ENCODE measurements at regions not wholly inside any gene's neighbourhood (a gene's known extent, or its start where the extent isn't known, plus 50 kb on each side); places are given as distances from the start of the nearest gene placed in this dataset.

- TF ChIP-seq ZNF70 (CRISPR knock-in tag; IDR thresholded peaks at IDR 0.05) (no peak), ZNF565 (CRISPR knock-in tag; conservative IDR thresholded peaks at IDR 0.05; ENCODE audit: low read depth) (no peak), PPARA (CRISPR knock-in tag; IDR thresholded peaks at IDR 0.05; ENCODE audit: borderline replicate concordance) (no peak), TCF4 (CRISPR knock-in tag; IDR thresholded peaks at IDR 0.05; ENCODE audit: borderline replicate concordance) (no peak), CSDC2 (CRISPR knock-in tag; IDR thresholded peaks at IDR 0.05) (no peak), ZFP30 (CRISPR knock-in tag; IDR thresholded peaks at IDR 0.05) (no peak), OSR1 (CRISPR knock-in tag; IDR thresholded peaks at IDR 0.05) (no peak), TSHZ2 (CRISPR knock-in tag; IDR thresholded peaks at IDR 0.05) (no peak), RARB (CRISPR knock-in tag; IDR thresholded peaks at IDR 0.05) (no peak), ARNTL (CRISPR knock-in tag; IDR thresholded peaks at IDR 0.05; ENCODE audit: borderline replicate concordance, low read depth) (no peak), CREB5 (CRISPR knock-in tag; IDR thresholded peaks at IDR 0.05; ENCODE audit: low read depth) (no peak), PATZ1 (CRISPR knock-in tag; IDR thresholded peaks at IDR 0.05; ENCODE audit: borderline replicate concordance) (no peak), BACH2 (CRISPR knock-in tag; IDR thresholded peaks at IDR 0.05; ENCODE audit: borderline replicate concordance) (no peak)
- ATAC-seq: no peak; the same call in 1 of the 3 replicates
These were observed 259.0 kb upstream of the TRPC5 start for GRCh38 chrX:112341598-112341997.

GRCh38 chrX:112313201-112313600, 230.6 kb upstream of the TRPC5 start:
- TF ChIP-seq CSRNP3 (CRISPR knock-in tag; IDR thresholded peaks at IDR 0.05): no peak
- no peak for ATAC-seq

GRCh38 chrX:112306027-112306426, 223.5 kb upstream of the TRPC5 start:
- ATAC-seq: no peak
- TF ChIP-seq TOX (CRISPR knock-in tag; IDR thresholded peaks at IDR 0.05; ENCODE audit: borderline replicate concordance): no peak
- TF ChIP-seq ZFP30 (CRISPR knock-in tag; IDR thresholded peaks at IDR 0.05): no peak
- TF ChIP-seq PATZ1 (CRISPR knock-in tag; IDR thresholded peaks at IDR 0.05; ENCODE audit: borderline replicate concordance): no peak
- TF ChIP-seq OSR1 (CRISPR knock-in tag; IDR thresholded peaks at IDR 0.05): no peak

GRCh38 chrX:112279940-112280339, 197.4 kb upstream of the TRPC5 start:
- no peak for ATAC-seq
- no peak for TF ChIP-seq CSDC2 (CRISPR knock-in tag; IDR thresholded peaks at IDR 0.05)
- no peak for TF ChIP-seq SNAI2 (CRISPR knock-in tag; IDR thresholded peaks at IDR 0.05)
- TF ChIP-seq ISL1 (CRISPR knock-in tag; IDR thresholded peaks at IDR 0.05): no peak
- TF ChIP-seq RARB (CRISPR knock-in tag; IDR thresholded peaks at IDR 0.05): no peak
- no peak for TF ChIP-seq POU6F1 (CRISPR knock-in tag; IDR thresholded peaks at IDR 0.05; ENCODE audit: borderline replicate concordance, low read depth)

All from SK-N-SH treated with all-trans-retinoic acid at 6 μM for 48 hours (cell line).